Thyroid gland (tissue), 4 donors: ENCODE measurements at regions not wholly inside any gene's neighbourhood (a gene's known extent, or its start where the extent isn't known, plus 50 kb on each side); places are given as distances from the start of the nearest gene placed in this dataset.

ENCODE experiments used
- POLR2A ChIP-seq, 2 donors: fragments of 450-650 bp; IDR thresholded peaks; one replicate each; pipeline ENCODE4 v1.6.1; 2017; ENCODE audit warnings: antibody characterized with exemption in 2 of 2, mild to moderate bottlenecking in 2 of 2, moderate library complexity in 1 of 2
- TF ChIP-seq, protein P1 (sequence below), 6 experiments: fragments of 200-600 bp in 3 of 6; fragments of 450-650 bp in 3 of 6; sonication (generic) in 3 of 6; IDR thresholded peaks; one replicate each; pipeline ENCODE4 v1.5.1; 2016 to 2019; ENCODE audit warnings: antibody characterized with exemption in 6 of 6, mild to moderate bottlenecking in 2 of 6, inconsistent platforms in 1 of 6, moderate library complexity in 1 of 6

DNA sequence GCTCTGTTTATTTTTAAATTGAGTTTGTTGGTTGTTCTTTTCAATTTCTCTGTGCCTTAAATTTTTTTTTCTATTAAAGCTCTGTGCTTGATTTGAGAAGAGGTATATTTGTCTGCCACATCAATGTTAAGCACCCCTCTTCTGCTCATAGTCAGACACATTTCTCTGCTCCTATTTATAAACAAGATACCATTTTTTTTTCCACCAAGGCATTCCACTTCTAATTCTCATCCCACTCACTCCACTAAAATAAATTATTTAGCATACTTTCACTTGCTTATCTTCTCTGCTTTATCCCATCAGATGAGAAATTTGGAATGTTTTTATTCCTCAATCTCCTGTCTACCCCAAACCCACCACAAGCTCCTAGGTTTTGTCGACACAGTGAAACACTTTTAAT lies 127.0 kb upstream of the PDE5A start:
- TF ChIP-seq, protein P1, sequence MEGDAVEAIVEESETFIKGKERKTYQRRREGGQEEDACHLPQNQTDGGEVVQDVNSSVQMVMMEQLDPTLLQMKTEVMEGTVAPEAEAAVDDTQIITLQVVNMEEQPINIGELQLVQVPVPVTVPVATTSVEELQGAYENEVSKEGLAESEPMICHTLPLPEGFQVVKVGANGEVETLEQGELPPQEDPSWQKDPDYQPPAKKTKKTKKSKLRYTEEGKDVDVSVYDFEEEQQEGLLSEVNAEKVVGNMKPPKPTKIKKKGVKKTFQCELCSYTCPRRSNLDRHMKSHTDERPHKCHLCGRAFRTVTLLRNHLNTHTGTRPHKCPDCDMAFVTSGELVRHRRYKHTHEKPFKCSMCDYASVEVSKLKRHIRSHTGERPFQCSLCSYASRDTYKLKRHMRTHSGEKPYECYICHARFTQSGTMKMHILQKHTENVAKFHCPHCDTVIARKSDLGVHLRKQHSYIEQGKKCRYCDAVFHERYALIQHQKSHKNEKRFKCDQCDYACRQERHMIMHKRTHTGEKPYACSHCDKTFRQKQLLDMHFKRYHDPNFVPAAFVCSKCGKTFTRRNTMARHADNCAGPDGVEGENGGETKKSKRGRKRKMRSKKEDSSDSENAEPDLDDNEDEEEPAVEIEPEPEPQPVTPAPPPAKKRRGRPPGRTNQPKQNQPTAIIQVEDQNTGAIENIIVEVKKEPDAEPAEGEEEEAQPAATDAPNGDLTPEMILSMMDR (IDR thresholded peaks at IDR 0.05), result no peak
- TF ChIP-seq POLR2A (IDR thresholded peaks at IDR 0.05), result no peak
